Hepatocyte (in vitro differentiated cells): ENCODE measurements at regions not wholly inside any gene's neighbourhood (a gene's known extent, or its start where the extent isn't known, plus 50 kb on each side); places are given as distances from the start of the nearest gene placed in this dataset.

Experiments used
- DNase-seq: peaks from one replicate; pipeline ENCODE4 v3.0.0-alpha.2; 2016; ENCODE audit warnings: low spot score
- H2AFZ ChIP-seq: fragments of 200-600 bp; sonication (generic); 2 replicates; pipeline ENCODE4 v1.6.0; 2016; ENCODE audit warnings: antibody characterized with exemption, mild to moderate bottlenecking
- H3K27ac ChIP-seq: fragments of 200-600 bp; sonication (generic); 2 replicates; pipeline ENCODE4 v1.5.1; 2016; ENCODE audit warnings: mild to moderate bottlenecking
- H3K27me3 ChIP-seq: fragments of 200-600 bp; sonication (generic); 2 replicates; pipeline ENCODE4 v1.6.1; 2016
- H3K36me3 ChIP-seq: fragments of 200-600 bp; sonication (generic); replicated peaks from 2 replicates; pipeline ENCODE4 v1.5.1; 2016; ENCODE audit warnings: low read depth; ENCODE audit not compliant: insufficient read depth
- H3K4me1 ChIP-seq: fragments of 200-600 bp; sonication (generic); 2 replicates; pipeline ENCODE4 v1.5.1; 2016; ENCODE audit warnings: mild to moderate bottlenecking, moderate library complexity; ENCODE audit not compliant: insufficient read depth
- H3K4me2 ChIP-seq: fragments of 200-600 bp; sonication (generic); 2 replicates; pipeline ENCODE4 v1.6.0; 2016
- H3K4me3 ChIP-seq: fragments of 200-600 bp; sonication (generic); 2 replicates; pipeline ENCODE4 v1.5.1; 2016; ENCODE audit warnings: mild to moderate bottlenecking
- H3K79me2 ChIP-seq: fragments of 200-600 bp; sonication (generic); 2 replicates; pipeline ENCODE4 v1.6.0; 2017; ENCODE audit warnings: mild to moderate bottlenecking
- H3K9me2 ChIP-seq: fragments of 200-600 bp; sonication (generic); replicated peaks from 2 replicates; pipeline ENCODE4 v1.6.0; 2017; ENCODE audit warnings: mild to moderate bottlenecking; ENCODE audit not compliant: insufficient read depth
- H3K9me3 ChIP-seq: fragments of 200-600 bp; sonication (generic); 2 replicates; pipeline ENCODE4 v1.5.1; 2016; ENCODE audit warnings: low read depth, mild to moderate bottlenecking
- H4K20me1 ChIP-seq: fragments of 200-600 bp; sonication (generic); 2 replicates; pipeline ENCODE4 v1.6.0; 2016; ENCODE audit warnings: mild to moderate bottlenecking; ENCODE audit not compliant: insufficient read depth, poor library complexity, severe bottlenecking
- EZH2 ChIP-seq: fragments of 200-600 bp; sonication (generic); IDR thresholded peaks from 2 replicates; pipeline ENCODE4 v1.6.1; 2016; ENCODE audit warnings: antibody characterized with exemption, mild to moderate bottlenecking, borderline replicate concordance
- EZH2phosphoT487 ChIP-seq: fragments of 200-600 bp; sonication (generic); IDR thresholded peaks from one replicate; pipeline ENCODE4 v1.6.1; 2018; ENCODE audit warnings: antibody characterized with exemption, mild to moderate bottlenecking, low read depth, moderate library complexity; ENCODE audit not compliant: unreplicated experiment, severe bottlenecking
- WGBS: methylation state at CpG from one replicate; pipeline ENCODE4 v1.1.6; 2016; ENCODE audit warnings: low lambda C conversion rate; ENCODE audit errors: missing lambda C conversion rate; 5-methylcytosine and 5-hydroxymethylcytosine counted together
- TF ChIP-seq, protein P1 (sequence below): fragments of 200-600 bp; sonication (generic); IDR thresholded peaks from 2 replicates; pipeline ENCODE4 v1.5.1; 2016; ENCODE audit warnings: antibody characterized with exemption, mild to moderate bottlenecking; ENCODE audit not compliant: poor library complexity

GRCh38 chr5:88093765-88094164 lies 174.9 kb downstream of the TMEM161B start:
- no peak for TF ChIP-seq EZH2phosphoT487
- TF ChIP-seq, protein P1, sequence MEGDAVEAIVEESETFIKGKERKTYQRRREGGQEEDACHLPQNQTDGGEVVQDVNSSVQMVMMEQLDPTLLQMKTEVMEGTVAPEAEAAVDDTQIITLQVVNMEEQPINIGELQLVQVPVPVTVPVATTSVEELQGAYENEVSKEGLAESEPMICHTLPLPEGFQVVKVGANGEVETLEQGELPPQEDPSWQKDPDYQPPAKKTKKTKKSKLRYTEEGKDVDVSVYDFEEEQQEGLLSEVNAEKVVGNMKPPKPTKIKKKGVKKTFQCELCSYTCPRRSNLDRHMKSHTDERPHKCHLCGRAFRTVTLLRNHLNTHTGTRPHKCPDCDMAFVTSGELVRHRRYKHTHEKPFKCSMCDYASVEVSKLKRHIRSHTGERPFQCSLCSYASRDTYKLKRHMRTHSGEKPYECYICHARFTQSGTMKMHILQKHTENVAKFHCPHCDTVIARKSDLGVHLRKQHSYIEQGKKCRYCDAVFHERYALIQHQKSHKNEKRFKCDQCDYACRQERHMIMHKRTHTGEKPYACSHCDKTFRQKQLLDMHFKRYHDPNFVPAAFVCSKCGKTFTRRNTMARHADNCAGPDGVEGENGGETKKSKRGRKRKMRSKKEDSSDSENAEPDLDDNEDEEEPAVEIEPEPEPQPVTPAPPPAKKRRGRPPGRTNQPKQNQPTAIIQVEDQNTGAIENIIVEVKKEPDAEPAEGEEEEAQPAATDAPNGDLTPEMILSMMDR = no peak
- TF ChIP-seq EZH2 = no peak
- Histone ChIP-seq H3K27ac (no peak overlapping the region), H3K4me1 (no peaks in the 10 kb centered on the region), H3K9me3 (no peaks in the 10 kb centered on the region), H3K36me3 (no peaks in the 10 kb centered on the region), H3K79me2 (no peaks in the 10 kb centered on the region), H4K20me1 (no peaks in the 10 kb centered on the region), H3K4me3 (no peak overlapping the region), H2AFZ (no peak overlapping the region), H3K4me2 (no peak overlapping the region), H3K9me2 (no peaks in the 10 kb centered on the region), H3K27me3 (no peaks in the 10 kb centered on the region)
- WGBS = 88% methylated on average over 3 of the region's 3 CpGs
- DNase-seq = no peak

- Histone ChIP-seq H3K4me1 (no peaks in the 10 kb centered on the region), H3K27me3 (no peaks in the 10 kb centered on the region), H3K4me3 (no peak overlapping the region), H3K9me2 (no peaks in the 10 kb centered on the region), H3K36me3 (no peaks in the 10 kb centered on the region), H4K20me1 (no peaks in the 10 kb centered on the region), H3K9me3 (no peaks in the 10 kb centered on the region), H3K27ac (no peak overlapping the region), H3K79me2 (no peaks in the 10 kb centered on the region), H2AFZ (no peak overlapping the region), H3K4me2 (no peak overlapping the region)
- no peak for DNase-seq
- 49% methylated on average over 4 of the region's 4 CpGs for WGBS
- TF ChIP-seq, protein P1 = no peak
- TF ChIP-seq EZH2 (no peak), EZH2phosphoT487 (no peak)
Observed at GRCh38 chr5:88092958-88093605, 175.6 kb downstream of the TMEM161B start.

DNA sequence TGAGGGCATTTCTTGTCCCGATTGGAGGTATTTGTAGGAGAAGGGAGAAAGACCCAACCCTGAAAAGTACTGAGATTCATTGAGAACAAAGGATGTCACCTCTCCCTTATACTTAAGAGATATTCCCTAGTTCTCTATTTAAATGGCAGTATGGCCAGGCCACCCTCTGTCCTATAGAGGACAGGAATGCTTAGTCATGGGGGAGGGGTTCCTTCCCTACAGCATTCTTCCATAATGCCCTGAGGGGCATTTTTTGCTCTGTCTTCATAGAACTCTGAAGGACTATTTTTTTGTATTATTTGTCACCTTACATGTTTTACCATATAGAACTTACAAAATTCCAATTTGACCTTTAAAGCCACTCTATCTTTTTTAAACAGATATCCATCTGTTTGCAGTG lies 176.3 kb downstream of the TMEM161B start:
- Histone ChIP-seq H3K4me3 (no peak overlapping the region), H3K79me2 (no peaks in the 10 kb centered on the region), H3K9me3 (no peaks in the 10 kb centered on the region), H3K9me2 (no peaks in the 10 kb centered on the region), H4K20me1 (no peaks in the 10 kb centered on the region), H3K36me3 (no peaks in the 10 kb centered on the region), H3K27ac (no peak overlapping the region), H2AFZ (no peak overlapping the region), H3K27me3 (no peaks in the 10 kb centered on the region), H3K4me1 (no peaks in the 10 kb centered on the region), H3K4me2 (no peak overlapping the region)
- TF ChIP-seq EZH2 (no peak), EZH2phosphoT487 (no peak)
- TF ChIP-seq, protein P1 = no peak
- no peak for DNase-seq
- WGBS = 48% methylated on average over 1 of the region's 1 CpG

GRCh38 chr5:88090506-88090905 lies 178.1 kb downstream of the TMEM161B start:
- H3K4me3 ChIP-seq = no peak overlapping the region
- no peaks in the 10 kb centered on the region for H3K9me3 ChIP-seq
- H3K4me1 ChIP-seq = no peaks in the 10 kb centered on the region
- H3K27ac ChIP-seq = no peak overlapping the region
- H2AFZ ChIP-seq = no peak overlapping the region
- H3K79me2 ChIP-seq = no peaks in the 10 kb centered on the region
- DNase-seq = no peak
- 96% methylated on average over 2 of the region's 2 CpGs for WGBS
- H4K20me1 ChIP-seq = no peaks in the 10 kb centered on the region
- no peaks in the 10 kb centered on the region for H3K9me2 ChIP-seq
- no peak overlapping the region for H3K4me2 ChIP-seq
- no peaks in the 10 kb centered on the region for H3K36me3 ChIP-seq
- TF ChIP-seq EZH2phosphoT487 = no peak
- H3K27me3 ChIP-seq = no peaks in the 10 kb centered on the region
